ENCODE measurements at regions not wholly inside any gene's neighbourhood (a gene's known extent, or its start where the extent isn't known, plus 50 kb on each side); places are given as distances from the start of the nearest gene placed in this dataset.

- TF ChIP-seq REST (IDR thresholded peaks at IDR 0.05; ENCODE audit: unreplicated experiment) (no peak), JUNB (IDR thresholded peaks at IDR 0.05; ENCODE audit: unreplicated experiment) (no peak), ZNF114 (CRISPR knock-in tag; IDR thresholded peaks at IDR 0.05) (no peak), ZNF331 (CRISPR knock-in tag; IDR thresholded peaks at IDR 0.05; ENCODE audit: low read depth) (no peak)
These were observed 649.4 kb upstream of the CXADR start (continued) for GRCh38 chr21:16863362-16863905.

GRCh38 chr21:16863908-16864307 is 648.9 kb upstream of the CXADR start:
- Histone ChIP-seq H3K9me2 (ENCODE audit: insufficient read depth) (no peaks in the 10 kb centered on the region), H3K36me3 (ENCODE audit: insufficient read depth) (no peaks in the 10 kb centered on the region), H3K4me2 (no peak overlapping the region), H3F3A (replicated peaks; ENCODE audit: low read depth) (no peaks in the 10 kb centered on the region), H2AFZ (no peak overlapping the region), H3K4me1 (ENCODE audit: insufficient read depth) (peaks cover 12% of the 10 kb centered on the region), H3K79me2 (replicated peaks; ENCODE audit: insufficient read depth) (no peaks in the 10 kb centered on the region), H3K27me3 (ENCODE audit: insufficient read depth) (no peaks in the 10 kb centered on the region), H3K27ac (ENCODE audit: low read depth) (no peak overlapping the region), H4K20me1 (replicated peaks; ENCODE audit: insufficient read depth) (no peaks in the 10 kb centered on the region), H3K4me3 (no peak overlapping the region)
- Mint-ChIP-seq H3K36me3 (ENCODE audit: low read depth) (no peaks in the 10 kb centered on the region), H3K27ac (no peak overlapping the region), H3K27me3 (ENCODE audit: insufficient read depth, low read depth, poor library complexity) (no peaks in the 10 kb centered on the region), H3K4me3 (no peak overlapping the region), H3K4me1 (peaks cover 10% of the 10 kb centered on the region; the same call in 2 of the 3 replicates), H3K9me3 (no peaks in the 10 kb centered on the region)
- no peak for ATAC-seq
- DNase-seq (ENCODE audit: low spot score), result no peak
- TF ChIP-seq CREB1 (CRISPR knock-in tag; IDR thresholded peaks at IDR 0.05; ENCODE audit: low read depth) (no peak), ETS1 (IDR thresholded peaks at IDR 0.05) (no peak), JUNB (IDR thresholded peaks at IDR 0.05; ENCODE audit: unreplicated experiment) (no peak), EZH2 (IDR thresholded peaks at IDR 0.05; ENCODE audit: low read depth, unreplicated experiment) (no peak), ZNF462 (CRISPR knock-in tag; IDR thresholded peaks at IDR 0.05) (no peak), POLR2AphosphoS5 (IDR thresholded peaks at IDR 0.05; ENCODE audit: low read depth) (no peak), CTCF (conservative IDR thresholded peaks at IDR 0.05; ENCODE audit: low read depth in 2 of 2) (no peak)

All from GM23338 (cell line).